ENCODE measurements at regions not wholly inside any gene's neighbourhood (a gene's known extent, or its start where the extent isn't known, plus 50 kb on each side); places are given as distances from the start of the nearest gene placed in this dataset.

DNA sequence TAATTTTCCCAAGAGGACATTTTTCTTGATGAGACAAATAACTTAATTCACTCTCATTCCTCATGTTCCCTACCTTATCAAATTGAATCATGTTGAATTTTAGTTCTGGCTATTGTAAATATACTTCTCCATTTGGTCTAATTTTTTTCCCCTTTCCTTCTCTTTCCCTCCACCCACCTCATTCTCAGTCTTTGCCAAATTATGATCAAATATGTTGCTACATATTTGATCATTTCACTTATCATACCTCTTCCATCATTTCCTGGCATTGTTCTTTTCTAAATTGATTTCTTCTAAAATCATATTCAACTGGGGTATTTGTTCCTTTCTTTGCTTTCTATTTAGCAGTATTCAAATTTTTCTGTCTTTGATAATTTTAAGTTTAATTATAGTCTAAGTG, 52.3 kb downstream of the HDGFL1 start:
- in situ Hi-C loops (cut with MboI; ENCODE audit: low pct_unique_long_range_greater_than_20kb, low sequenced_read_pairs): no loop called here
- no peak for DNase-seq

DNA sequence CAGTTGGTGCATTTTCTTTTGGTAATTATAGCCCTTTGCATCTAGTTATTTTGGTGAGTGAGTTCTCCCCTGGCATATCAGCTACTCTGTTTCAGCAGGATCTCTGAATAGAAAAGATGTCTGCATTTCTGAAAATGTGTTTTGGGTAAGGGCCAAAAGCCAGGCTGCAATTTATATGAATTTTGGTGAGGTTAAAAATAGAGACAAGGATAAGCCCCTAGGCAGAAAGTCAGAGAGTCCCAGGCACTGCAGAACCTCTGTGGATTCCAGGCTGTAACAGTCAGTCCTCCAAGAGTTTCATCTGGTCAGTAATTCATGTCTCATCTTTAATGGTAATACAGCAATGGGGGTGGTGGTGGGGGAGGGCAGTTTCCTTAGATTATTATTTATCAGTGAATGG, 53.0 kb downstream of the HDGFL1 start:
- in situ Hi-C loops (cut with MboI; ENCODE audit: low pct_unique_long_range_greater_than_20kb, low sequenced_read_pairs): no loop called here
- DNase-seq: no peak

DNA sequence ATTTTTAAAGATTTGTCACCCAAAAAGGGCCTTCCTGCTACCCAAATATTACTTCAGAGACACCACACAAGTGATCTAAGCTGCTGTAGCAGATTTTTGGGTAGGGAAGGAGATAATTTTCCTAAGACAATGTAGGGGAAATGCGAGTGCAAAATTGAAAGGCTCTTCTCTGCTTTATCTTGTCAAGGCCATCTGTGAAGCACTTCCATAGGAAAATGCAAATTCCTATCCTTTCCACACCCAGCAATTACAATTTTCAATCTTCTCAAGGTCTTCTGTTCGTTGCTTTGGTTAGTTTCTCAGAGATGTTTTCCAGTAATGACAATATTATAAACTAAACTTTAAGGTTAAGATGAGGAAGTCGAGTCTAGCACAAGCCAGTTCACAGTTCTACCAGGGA, 53.4 kb downstream of the HDGFL1 start:
- DNase-seq: no peak
- in situ Hi-C loops (cut with MboI; ENCODE audit: low pct_unique_long_range_greater_than_20kb, low sequenced_read_pairs): no loop called here

DNA sequence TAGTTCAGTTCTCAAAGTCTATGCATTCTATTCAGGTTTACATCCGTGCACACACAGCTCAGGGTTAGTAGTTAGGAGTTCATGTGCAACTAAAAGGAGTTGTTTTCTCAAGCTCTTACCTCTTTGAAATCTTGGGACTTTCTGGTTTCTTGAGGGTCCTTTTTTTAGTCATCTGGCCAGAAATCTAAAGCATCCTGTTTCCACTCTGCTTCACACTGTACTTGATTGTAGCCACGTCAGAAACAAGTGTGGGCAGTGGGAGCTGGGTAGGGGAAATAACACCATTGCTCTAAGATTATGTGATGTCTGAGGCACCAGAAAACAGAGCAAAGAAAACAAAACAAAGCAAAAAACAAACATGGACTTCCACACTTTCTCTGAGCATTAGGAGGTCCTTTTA, 58.3 kb downstream of the HDGFL1 start:
- DNase-seq: no peak
- in situ Hi-C loops (cut with MboI; ENCODE audit: low pct_unique_long_range_greater_than_20kb, low sequenced_read_pairs): no loop called here

DNA sequence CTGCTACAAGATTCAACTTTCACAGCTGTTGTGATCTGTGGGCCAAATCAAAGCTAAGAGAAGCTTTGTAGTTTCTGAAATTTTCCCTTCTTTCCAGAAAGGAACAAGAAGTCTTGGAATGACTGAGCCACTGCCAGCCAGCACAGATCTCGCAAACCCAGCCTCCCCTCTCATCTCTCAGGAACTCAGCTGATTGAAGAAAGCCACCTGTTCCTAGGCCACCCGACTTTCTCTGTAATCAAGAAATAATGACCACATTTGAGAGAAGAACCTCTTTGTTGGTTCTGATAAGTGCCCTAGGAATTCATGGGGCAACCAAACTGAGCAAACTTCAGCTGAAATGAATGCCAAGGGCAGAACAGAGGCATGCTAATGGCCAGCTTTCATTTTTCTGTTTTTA, 61.7 kb downstream of the HDGFL1 start:
- in situ Hi-C loops (cut with MboI; ENCODE audit: low pct_unique_long_range_greater_than_20kb, low sequenced_read_pairs): no loop called here
- DNase-seq: no peak

DNA sequence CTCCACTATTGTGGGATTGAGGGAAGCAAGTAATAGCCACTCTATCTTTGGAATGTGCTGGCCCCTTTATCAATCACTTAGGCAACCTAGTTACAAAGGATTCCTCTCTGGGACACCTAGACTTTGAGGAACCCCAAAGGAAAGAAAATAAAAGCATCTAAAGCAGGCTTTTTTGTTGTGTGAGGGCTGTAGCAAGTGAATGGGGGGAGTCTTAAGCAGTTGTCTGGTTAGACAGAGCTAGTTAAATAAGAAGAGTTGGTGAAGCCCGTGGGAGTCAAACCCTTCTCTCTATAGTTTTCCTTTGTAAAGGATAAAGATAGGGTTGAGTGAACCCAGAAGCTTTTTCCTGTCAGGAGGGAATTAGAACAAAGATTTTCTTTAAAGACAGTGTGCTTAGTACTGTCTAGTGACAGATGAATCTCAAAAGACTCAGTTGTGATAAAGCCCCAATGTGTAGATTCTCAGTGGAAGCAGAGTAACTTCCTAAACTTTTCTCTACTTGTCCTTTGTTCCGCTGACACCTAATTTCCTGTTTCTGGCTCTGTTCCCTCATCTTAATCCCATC, 63.3 kb downstream of the HDGFL1 start:
- no peak for DNase-seq

DNA sequence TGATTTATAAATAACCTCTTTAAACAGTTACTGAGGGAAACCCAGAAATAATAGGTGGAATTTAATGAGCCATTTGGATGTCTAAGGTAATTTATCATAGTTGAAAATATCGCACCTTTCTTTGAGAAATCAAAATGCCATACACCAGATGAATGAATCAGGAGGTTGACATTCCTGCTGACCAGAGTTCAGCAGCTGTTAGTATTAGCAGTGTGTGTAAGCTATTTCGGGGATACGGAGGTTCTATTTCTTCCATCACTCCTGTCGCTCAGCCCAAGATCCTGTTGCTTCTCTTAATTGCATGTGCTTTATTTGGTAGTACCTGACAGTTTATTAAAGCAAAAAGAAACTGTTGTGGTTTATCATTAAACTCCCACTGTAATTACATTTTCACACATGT, 67.1 kb downstream of the HDGFL1 start:
- in situ Hi-C loops (cut with MboI; ENCODE audit: low pct_unique_long_range_greater_than_20kb, low sequenced_read_pairs): no loop called here
- DNase-seq: no peak

More for the DNA sequence above, 63.3 kb downstream of the HDGFL1 start:
- in situ Hi-C loops (cut with MboI; ENCODE audit: low pct_unique_long_range_greater_than_20kb, low sequenced_read_pairs): no loop called here

DNA sequence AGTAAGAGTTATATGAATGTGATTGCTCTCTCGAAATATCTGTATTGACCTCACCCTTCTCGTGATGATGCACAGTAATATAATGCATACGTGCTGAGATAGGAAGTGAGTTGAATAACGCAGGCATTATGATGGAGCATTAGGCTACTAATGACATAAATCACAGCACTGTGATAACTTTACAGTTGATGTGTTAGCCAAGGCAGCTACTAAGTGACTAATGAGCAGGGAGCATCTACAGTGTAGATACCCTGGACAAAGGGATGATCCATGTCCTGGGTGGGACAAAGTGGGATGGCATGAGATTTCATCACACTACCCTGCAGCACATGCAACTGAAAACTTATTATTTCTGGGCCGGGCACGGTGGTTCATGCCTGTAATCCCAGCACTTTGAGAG, 68.4 kb downstream of the HDGFL1 start:
- in situ Hi-C loops (cut with MboI; ENCODE audit: low pct_unique_long_range_greater_than_20kb, low sequenced_read_pairs): no loop called here
- no peak for DNase-seq

DNA sequence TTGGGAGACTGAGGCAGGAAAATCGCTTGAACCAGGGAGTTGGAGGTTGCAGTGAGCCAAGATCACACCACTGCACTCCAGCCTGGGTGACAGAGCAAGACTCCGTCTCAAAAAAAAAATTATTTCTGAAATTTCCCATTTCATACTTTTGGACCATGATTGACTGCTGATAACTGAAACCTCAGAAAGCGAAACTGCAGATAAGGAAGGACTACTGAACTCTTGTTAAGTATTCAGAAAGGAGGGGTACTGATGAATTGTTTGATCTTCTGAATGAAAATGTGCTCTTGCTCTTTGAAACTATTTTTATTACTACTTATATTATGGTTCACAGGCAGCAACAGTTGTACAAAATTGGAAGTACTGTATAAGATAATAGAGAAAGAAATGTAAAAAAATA, 69.0 kb downstream of the HDGFL1 start:
- DNase-seq: no peak

DNA sequence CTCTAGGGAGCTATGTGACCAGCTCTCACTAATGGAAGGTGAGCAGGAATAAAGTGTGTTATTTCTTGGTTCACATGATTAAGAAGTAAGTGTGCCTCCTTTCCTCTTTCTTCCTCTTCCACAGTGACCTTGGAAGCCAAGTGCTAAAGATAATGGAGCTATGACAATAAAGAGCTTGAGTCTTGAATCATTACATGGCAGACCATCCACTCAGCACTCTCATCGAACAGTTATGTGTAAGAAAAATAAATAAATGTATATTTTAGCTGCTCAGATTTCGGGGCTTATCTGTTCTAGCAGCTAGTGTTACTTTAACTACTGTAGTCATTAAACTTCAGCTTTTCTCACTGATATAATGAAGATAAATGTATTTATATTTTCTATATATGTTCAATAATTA, 72.9 kb downstream of the HDGFL1 start:
- in situ Hi-C loops (cut with MboI; ENCODE audit: low pct_unique_long_range_greater_than_20kb, low sequenced_read_pairs): no loop called here

More for the DNA sequence above, 69.0 kb downstream of the HDGFL1 start:
- in situ Hi-C loops (cut with MboI; ENCODE audit: low pct_unique_long_range_greater_than_20kb, low sequenced_read_pairs): no loop called here

DNA sequence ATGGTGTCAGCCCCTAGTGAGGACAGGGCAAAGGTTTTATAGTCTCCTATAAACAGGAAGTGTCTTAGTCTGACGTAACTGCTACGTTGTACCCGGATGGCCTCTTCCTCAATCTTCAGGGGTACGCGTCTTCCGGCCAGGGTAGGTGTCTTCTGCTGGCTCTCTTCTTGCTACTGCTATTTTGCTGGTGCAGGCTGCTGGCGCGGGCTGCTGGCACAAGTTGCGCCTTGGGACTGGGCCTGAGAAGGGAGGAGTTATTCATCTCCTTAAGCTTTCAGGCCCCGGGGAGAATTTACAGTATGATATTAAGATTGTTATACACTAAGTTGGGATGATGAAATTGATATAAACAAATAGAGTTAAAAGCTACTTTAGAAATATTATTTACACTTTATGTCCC, 74.4 kb downstream of the HDGFL1 start:
- no peak for DNase-seq

More for the DNA sequence above, 72.9 kb downstream of the HDGFL1 start:
- no peak for DNase-seq

DNA sequence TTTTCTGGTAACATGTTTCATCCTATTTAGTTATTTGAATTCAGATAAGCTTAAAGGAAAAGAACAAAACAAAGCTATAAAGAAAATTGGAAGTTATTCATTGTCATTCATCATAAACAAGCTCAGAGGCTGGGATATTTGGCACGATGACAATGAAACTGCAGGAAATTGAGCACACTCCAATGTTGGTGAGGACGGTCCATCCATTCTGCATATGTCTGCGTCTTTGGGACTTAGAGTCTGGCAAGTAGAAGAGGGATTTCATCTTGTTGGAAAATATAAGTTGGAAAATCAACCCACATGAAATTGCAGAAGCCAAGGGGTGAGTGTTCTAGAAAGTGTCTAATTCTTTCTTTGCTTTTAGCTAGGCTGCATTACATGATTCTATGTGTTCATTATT, 78.4 kb downstream of the HDGFL1 start:
- in situ Hi-C loops (cut with MboI; ENCODE audit: low pct_unique_long_range_greater_than_20kb, low sequenced_read_pairs): no loop called here
- DNase-seq: no peak

More for the DNA sequence above, 74.4 kb downstream of the HDGFL1 start:
- in situ Hi-C loops (cut with MboI; ENCODE audit: low pct_unique_long_range_greater_than_20kb, low sequenced_read_pairs): no loop called here

DNA sequence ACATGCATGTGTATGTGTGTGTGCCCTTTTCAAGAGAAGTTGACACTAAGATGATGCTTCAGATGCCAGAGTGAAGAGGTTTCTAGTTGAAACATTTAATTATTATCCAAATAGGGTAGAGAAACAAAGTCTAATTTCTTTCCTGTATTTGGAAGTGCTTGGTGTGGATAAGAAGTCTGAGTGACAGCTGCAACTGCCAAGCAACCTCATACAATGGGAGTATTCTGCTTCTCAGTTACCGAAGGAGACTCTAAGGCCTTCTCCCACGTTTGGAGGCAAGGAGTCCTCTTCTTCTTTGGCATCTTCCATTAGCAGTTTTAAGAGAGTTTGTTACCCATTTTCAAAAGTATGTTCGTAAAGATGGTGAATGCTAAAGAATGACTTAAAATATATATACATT, 82.4 kb downstream of the HDGFL1 start:
- no peak for DNase-seq
- in situ Hi-C loops (cut with MboI; ENCODE audit: low pct_unique_long_range_greater_than_20kb, low sequenced_read_pairs): no loop called here

DNA sequence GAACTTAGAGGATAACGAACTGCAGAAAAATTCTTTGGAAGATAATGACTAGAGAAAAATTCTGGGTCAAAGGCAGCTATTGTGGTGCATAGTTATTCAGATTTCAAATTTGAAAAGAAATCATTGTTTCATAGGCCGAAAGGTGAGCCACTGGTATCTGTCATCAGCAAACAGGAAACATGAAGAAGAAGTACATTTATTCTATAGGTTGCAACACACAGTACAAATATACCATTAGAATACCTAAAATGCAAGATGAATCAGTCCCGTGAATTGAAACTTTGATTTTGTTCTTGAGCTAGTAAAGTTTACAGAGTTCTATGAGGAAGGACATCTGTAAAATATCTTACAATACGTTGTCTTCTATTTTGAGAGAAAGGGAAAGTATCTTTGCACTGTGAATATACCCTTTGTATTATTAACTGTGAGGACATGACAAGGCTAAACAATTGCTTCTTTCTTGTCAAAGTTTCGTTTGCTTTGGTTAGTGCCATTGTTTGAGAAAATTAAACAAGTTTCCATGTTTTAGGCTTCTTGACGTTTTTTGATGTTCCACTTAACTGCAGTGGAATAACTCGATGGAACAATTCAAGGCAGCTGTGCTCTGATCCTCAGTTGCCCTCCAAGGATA, 84.7 kb downstream of the HDGFL1 start:
- in situ Hi-C loops (cut with MboI; ENCODE audit: low pct_unique_long_range_greater_than_20kb, low sequenced_read_pairs): no loop called here
- DNase-seq: no peak

DNA sequence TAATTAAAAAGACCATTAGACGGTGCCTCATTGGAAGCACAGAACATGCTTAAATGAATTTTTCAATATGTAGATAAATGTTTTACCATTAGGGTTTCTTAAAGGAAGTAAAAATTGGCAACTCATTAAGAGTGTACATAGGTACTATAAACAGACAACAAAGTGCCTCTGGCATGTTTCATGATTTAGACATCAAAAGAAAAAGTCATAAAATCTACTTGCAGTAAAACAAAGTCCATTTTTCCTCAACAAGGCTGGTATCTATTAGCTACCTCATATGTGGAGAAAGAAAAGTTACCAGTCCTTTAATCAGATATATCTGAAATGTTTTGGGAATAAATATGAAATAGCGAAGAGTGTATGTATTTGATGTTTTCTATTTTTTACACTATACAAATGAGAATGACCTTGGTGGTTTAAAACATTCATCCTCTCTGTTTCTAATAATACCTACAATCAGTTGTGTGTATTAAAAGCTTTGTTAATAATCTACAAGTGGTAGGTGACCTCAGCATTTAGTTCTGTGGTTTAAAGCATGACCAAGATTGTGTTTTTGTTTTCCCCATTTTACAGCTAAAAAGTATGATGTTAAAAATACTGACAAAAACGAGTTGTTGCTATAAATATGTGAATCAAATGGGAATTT, 87.5 kb downstream of the HDGFL1 start:
- DNase-seq: no peak
- in situ Hi-C loops (cut with MboI; ENCODE audit: low pct_unique_long_range_greater_than_20kb, low sequenced_read_pairs): no loop called here

DNA sequence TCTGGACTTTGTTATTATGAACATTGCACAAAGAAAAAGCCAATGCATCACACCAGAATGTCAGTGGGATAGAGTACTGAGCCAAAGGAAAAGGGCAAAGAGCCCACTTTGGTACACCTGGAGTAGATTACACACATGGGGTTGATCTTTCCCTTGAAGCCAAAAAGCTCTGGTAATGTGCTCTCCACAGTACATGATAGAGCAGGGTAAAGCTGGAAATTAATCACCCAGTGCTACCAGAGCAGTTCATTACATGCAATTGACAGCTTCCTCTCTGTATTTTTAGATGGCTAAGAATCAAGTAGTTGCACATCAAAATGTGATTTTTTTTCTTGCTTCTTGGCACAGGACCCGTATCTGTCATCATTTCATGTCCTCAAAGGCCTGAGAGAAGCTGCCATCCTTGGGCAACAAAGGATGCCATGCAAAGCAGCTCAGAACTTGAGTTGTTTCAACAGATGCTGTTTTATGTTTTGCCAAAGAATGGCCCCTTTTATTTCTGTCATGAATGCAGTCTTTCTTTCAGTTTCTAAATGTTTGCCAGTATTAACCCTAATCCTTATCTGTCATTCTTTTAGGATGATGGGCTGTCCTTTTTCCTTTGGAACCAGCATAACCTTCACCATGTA, 88.1 kb downstream of the HDGFL1 start:
- DNase-seq: no peak
- in situ Hi-C loops (cut with MboI; ENCODE audit: low pct_unique_long_range_greater_than_20kb, low sequenced_read_pairs): no loop called here

DNA sequence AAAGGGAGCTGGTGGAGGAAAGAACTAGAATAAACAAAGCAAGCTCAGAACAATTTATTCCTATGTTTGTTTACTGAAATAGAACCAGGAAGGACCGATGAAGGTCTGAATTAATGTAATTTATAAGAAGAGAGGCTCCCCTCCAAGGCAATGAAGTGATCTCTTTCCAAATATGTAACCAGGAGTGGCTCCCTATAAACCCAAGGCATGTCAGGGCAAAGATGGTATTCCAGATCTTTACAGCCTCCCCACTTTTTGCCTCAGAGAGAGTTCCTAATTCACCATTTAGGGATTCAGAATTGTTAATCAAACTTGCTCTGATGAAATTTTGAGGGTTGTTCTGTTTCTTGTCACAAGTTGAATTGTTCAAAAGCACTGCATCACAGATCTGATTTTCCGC, 88.8 kb downstream of the HDGFL1 start:
- in situ Hi-C loops (cut with MboI; ENCODE audit: low pct_unique_long_range_greater_than_20kb, low sequenced_read_pairs): no loop called here
- no peak for DNase-seq

DNA sequence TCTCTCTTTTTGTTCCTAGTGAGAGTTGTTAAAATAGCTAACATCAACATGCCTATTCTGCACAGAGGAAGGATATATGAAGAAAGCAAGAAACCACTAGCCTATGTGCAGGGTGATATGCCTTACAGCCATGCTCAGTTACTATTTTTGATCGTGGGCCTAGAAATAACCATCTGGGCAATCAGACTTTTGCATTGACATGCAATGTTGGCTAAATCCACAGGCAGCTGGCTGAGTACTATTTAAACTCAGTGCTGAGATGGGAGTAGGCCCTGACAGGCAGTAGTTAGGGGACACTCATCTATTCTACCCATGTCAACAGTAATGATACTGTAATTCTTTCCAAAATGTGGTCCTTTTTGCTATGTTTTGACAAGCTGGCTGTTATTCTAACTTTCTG, 89.6 kb downstream of the HDGFL1 start:
- no peak for DNase-seq
- in situ Hi-C loops (cut with MboI; ENCODE audit: low pct_unique_long_range_greater_than_20kb, low sequenced_read_pairs): no loop called here

DNA sequence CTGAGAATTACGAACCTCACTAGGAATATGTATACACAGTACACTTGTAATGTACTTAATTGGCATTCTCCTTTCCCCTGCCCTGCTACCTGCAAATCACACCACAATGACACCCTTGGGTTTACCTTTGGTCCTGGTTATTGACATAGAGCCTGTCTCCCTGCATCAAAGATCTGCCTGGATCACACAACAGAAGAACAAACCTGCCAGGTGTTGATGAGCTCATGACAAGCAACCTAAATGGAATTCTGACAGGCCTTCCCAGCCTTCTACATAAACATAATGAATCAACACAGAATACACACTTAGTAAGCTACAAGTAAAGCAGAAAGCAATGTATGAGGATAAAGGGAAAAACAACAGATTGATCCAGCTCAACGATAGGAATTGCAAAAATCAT, 95.6 kb downstream of the HDGFL1 start:
- in situ Hi-C loops (cut with MboI; ENCODE audit: low pct_unique_long_range_greater_than_20kb, low sequenced_read_pairs): no loop called here
- no peak for DNase-seq

DNA sequence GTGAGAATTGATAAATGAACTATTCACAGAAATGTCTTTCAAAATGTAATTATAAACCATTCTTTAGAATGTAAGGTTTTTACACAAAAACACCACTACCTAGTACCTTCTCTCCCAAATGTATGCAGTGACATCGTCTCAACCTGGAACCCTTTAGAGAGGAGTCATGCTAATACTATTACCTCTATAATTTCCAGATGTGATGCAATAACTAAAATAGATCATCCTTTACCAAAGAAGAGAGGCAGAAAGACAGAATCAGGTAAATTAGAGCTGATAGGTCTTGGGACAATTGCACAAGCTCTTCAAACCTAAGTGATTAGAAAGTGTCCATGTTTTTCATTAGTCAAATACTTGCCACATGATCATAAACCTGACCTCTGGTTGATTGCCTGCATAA, 96.7 kb downstream of the HDGFL1 start:
- DNase-seq: no peak
- in situ Hi-C loops (cut with MboI; ENCODE audit: low pct_unique_long_range_greater_than_20kb, low sequenced_read_pairs): no loop called here
